Uterus (tissue), 2 donors: ENCODE measurements at regions not wholly inside any gene's neighbourhood (a gene's known extent, or its start where the extent isn't known, plus 50 kb on each side); places are given as distances from the start of the nearest gene placed in this dataset.

Experiments
- CTCF ChIP-seq, 4 experiments: fragments of 200-600 bp in 2 of 4; fragments of 450-650 bp in 2 of 4; sonication (generic) in 2 of 4; IDR thresholded peaks; one replicate each; pipeline ENCODE4 v1.5.1; 2016 to 2019; ENCODE audit warnings: antibody characterized with exemption in 4 of 4, mild to moderate bottlenecking in 2 of 4, moderate library complexity in 1 of 4
- POLR2A ChIP-seq, 2 donors: fragments of 450-650 bp; IDR thresholded peaks; one replicate each; pipeline ENCODE4 v1.6.1; 2016; ENCODE audit warnings: antibody characterized with exemption in 2 of 2, mild to moderate bottlenecking in 1 of 2, moderate library complexity in 1 of 2

- TF ChIP-seq CTCF (IDR thresholded peaks at IDR 0.05) (no peak), POLR2A (IDR thresholded peaks at IDR 0.05) (no peak)
Measured at GRCh38 chr18:46366201-46366600, 262.0 kb downstream of the HAUS1 start.
